ENCODE measurements at regions not wholly inside any gene's neighbourhood (a gene's known extent, or its start where the extent isn't known, plus 50 kb on each side); places are given as distances from the start of the nearest gene placed in this dataset.

- Histone ChIP-seq H3K27ac (ENCODE audit: low read depth, low read length) (no peak overlapping the region), H3K9me2 (ENCODE audit: insufficient read depth) (no peaks in the 10 kb centered on the region), H3K79me2 (ENCODE audit: insufficient read depth, low read length) (no peaks in the 10 kb centered on the region), H3K4me1 (ENCODE audit: control insufficient read depth in 1 of 2, insufficient read depth in 2 of 2, low read length in 2 of 2) (peaks cover 0 to 8% of the 10 kb centered on the region in 2 experiments; a peak in 1 of 4 replicates), H3K36me3 (ENCODE audit: control insufficient read depth in 1 of 2, insufficient read depth in 2 of 2, low read length in 2 of 2) (no peaks in the 10 kb centered on the region), H4K20me1 (ENCODE audit: insufficient read depth) (no peaks in the 10 kb centered on the region), H3K27me3 (ENCODE audit: insufficient read depth, low read length) (no peaks in the 10 kb centered on the region), H3K4me2 (ENCODE audit: low read length) (no peak overlapping the region), H2AFZ (ENCODE audit: low read depth, low read length, poor library complexity, severe bottlenecking) (no peak overlapping the region), H3K9me3 (ENCODE audit: control insufficient read depth in 1 of 2, insufficient read depth in 1 of 2, low read depth in 1 of 2, low read length in 2 of 2) (no peaks in the 10 kb centered on the region), H3K9ac (ENCODE audit: low read length) (no peak overlapping the region), H3K4me3 (replicated peaks in 1 of 2; ENCODE audit: low read depth in 1 of 2, low read length in 2 of 2) (no peak overlapping the region)
- ATAC-seq (no peak), DNase-seq (ENCODE audit: low read depth, low spot score) (no peak)
- BruUV-seq (replicated peaks), result no TSS peak
- intact Hi-C loops (cut with micrococcal nuclease), result loop anchor here (5.0 kb wide), 1 partner anchor 47 kb away; no protein-coding TSS in a partner anchor
- TF ChIP-seq SIN3A (IDR thresholded peaks at IDR 0.05; ENCODE audit: low read depth), result no peak
- TF ChIP-seq RAD21 (IDR thresholded peaks at IDR 0.05; ENCODE audit: low read depth), result no peak
- no peak for TF ChIP-seq ZNF274 (IDR thresholded peaks at IDR 0.05; ENCODE audit: low read depth, low read length)
- TF ChIP-seq SRF (IDR thresholded peaks at IDR 0.05; ENCODE audit: low read depth), result no peak
- no peak for TF ChIP-seq JUND (IDR thresholded peaks at IDR 0.05)
- no peak for TF ChIP-seq SP1 (IDR thresholded peaks at IDR 0.05; ENCODE audit: low read depth)
- no peak for TF ChIP-seq FOSL1 (IDR thresholded peaks at IDR 0.05; ENCODE audit: low read depth)
- TF ChIP-seq POLR2A (IDR thresholded peaks at IDR 0.05; ENCODE audit: borderline replicate concordance, extremely low read depth, insufficient read depth, insufficient read length), result no peak
- TF ChIP-seq CTCF (IDR thresholded peaks at IDR 0.05 in 2 of 3, conservative IDR thresholded peaks at IDR 0.05 in 1 of 3; ENCODE audit: borderline replicate concordance in 1 of 3, insufficient read depth in 1 of 3, low read depth in 2 of 3, low read length in 2 of 3), result no peak
- TF ChIP-seq TCF7L2 (IDR thresholded peaks at IDR 0.05; ENCODE audit: borderline replicate concordance, extremely low read depth, insufficient read depth, insufficient read length), result no peak
- TF ChIP-seq, protein P1, sequence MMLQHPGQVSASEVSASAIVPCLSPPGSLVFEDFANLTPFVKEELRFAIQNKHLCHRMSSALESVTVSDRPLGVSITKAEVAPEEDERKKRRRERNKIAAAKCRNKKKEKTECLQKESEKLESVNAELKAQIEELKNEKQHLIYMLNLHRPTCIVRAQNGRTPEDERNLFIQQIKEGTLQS (IDR thresholded peaks at IDR 0.05), result no peak
- no peak for TF ChIP-seq EGR1 (IDR thresholded peaks at IDR 0.05; ENCODE audit: low read depth)
- TF ChIP-seq EZH2 (IDR thresholded peaks at IDR 0.05), result no peak
- no peak for TF ChIP-seq CBX3 (IDR thresholded peaks at IDR 0.05; ENCODE audit: low read depth)
- TF ChIP-seq POLR2AphosphoS5 (IDR thresholded peaks at IDR 0.05; ENCODE audit: low read depth, low read length), result no peak
- TF ChIP-seq EZH2phosphoT487 (IDR thresholded peaks at IDR 0.05; ENCODE audit: borderline replicate concordance), result no peak
- TF ChIP-seq, protein P2, sequence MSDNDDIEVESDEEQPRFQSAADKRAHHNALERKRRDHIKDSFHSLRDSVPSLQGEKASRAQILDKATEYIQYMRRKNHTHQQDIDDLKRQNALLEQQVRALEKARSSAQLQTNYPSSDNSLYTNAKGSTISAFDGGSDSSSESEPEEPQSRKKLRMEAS (IDR thresholded peaks at IDR 0.05), result no peak
- CTCF ChIA-PET, result no interaction called here
- POLR2A ChIA-PET, result no interaction called here
- RAD21 ChIA-PET (ENCODE audit: low non-redundant PET in 1 of 2, low total read pairs in 2 of 2, uncharacterized antibody in 2 of 2, unreplicated experiment in 2 of 2), result no interaction called here
These were observed 72.0 kb upstream of the CTAGE1 start for GRCh38 chr18:22489704-22490103.

Measured in HCT116 (cell line).